HEK293 (cell line): ENCODE measurements at regions not wholly inside any gene's neighbourhood (a gene's known extent, or its start where the extent isn't known, plus 50 kb on each side); places are given as distances from the start of the nearest gene placed in this dataset.
"Not testable (repeated sequence)": the region's sequence is repeated elsewhere in the genome, so short reads cannot be mapped to it uniquely, and the experiment has no call there.

Experiments
- ZNF184 ChIP-seq: fragments of 450-650 bp; IDR thresholded peaks from 2 replicates; pipeline ENCODE4 v1.5.1; 2018; ENCODE audit warnings: missing biosample characterization, mild to moderate bottlenecking, missing genetic modification characterization
- ZNF664 ChIP-seq: fragments of 450-650 bp; formaldehyde crosslinking; IDR thresholded peaks from 2 replicates; pipeline ENCODE4 v1.5.1; 2016; ENCODE audit warnings: missing biosample characterization, missing genetic modification characterization
- ZNF777 ChIP-seq: fragments of 450-650 bp; formaldehyde crosslinking; IDR thresholded peaks from 2 replicates; pipeline ENCODE4 v1.5.1; 2017; ENCODE audit warnings: missing biosample characterization, missing genetic modification characterization, borderline replicate concordance

DNA sequence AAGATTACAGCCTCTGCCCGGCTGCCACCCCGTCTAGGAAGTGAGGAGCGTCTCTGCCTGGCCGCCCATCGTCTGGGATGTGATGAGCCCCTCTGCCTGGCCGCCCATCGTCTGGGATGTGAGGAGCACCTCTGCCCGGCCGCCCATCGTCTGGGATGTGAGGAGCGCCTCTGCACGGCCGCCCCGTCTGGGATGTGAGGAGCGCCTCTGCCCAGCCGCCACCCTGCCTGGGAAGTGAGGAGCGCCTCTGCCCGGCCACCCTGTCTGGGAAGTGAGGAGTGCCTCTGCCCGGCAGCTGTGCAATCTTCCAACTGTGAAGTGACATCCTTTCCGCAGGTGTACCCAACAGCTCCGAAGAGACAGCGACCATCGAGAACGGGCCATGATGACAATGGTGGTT is 75.6 kb upstream of the MNS1 start:
- TF ChIP-seq ZNF777 (tag by site-specific recombination); ZNF664 (tag by site-specific recombination); ZNF184: not testable (repeated sequence)
